Osteocyte (in vitro differentiated cells): ENCODE measurements at regions not wholly inside any gene's neighbourhood (a gene's known extent, or its start where the extent isn't known, plus 50 kb on each side); places are given as distances from the start of the nearest gene placed in this dataset.
"Not testable (repeated sequence)": the region's sequence is repeated elsewhere in the genome, so short reads cannot be mapped to it uniquely, and the experiment has no call there.

Experiments
- DNase-seq: peaks from one replicate; pipeline ENCODE4 v3.0.0; 2021; ENCODE audit warnings: mixed read lengths; ENCODE audit not compliant: unreplicated experiment; ENCODE audit errors: extremely low spot score
- H3K27ac Mint-ChIP-seq: one replicate; pipeline ENCODE4 v1.8.0; 2021; ENCODE audit warnings: mild to moderate bottlenecking, mixed read lengths; ENCODE audit not compliant: unreplicated experiment
- H3K27me3 Mint-ChIP-seq: one replicate; pipeline ENCODE4 v1.8.0; 2021; ENCODE audit warnings: mixed read lengths; ENCODE audit not compliant: unreplicated experiment
- H3K36me3 Mint-ChIP-seq: one replicate; pipeline ENCODE4 v1.8.0; 2021; ENCODE audit warnings: mixed read lengths; ENCODE audit not compliant: unreplicated experiment
- H3K4me1 Mint-ChIP-seq: one replicate; pipeline ENCODE4 v1.8.0; 2021; ENCODE audit warnings: mixed read lengths; ENCODE audit not compliant: unreplicated experiment
- H3K4me3 Mint-ChIP-seq: one replicate; pipeline ENCODE4 v1.8.0; 2021; ENCODE audit warnings: mild to moderate bottlenecking, moderate library complexity, mixed read lengths; ENCODE audit not compliant: unreplicated experiment
- H3K9me3 Mint-ChIP-seq: one replicate; pipeline ENCODE4 v1.8.0; 2021; ENCODE audit warnings: mixed read lengths; ENCODE audit not compliant: unreplicated experiment
- CTCF ChIP-seq: fragments of 200-600 bp; sonication (generic); IDR thresholded peaks from 2 replicates; pipeline ENCODE4 v1.5.0; 2021; ENCODE audit warnings: antibody characterized with exemption, mild to moderate bottlenecking, moderate library complexity

- DNase-seq: no peak
- H3K4me1 Mint-ChIP-seq: no peaks in the 10 kb centered on the region
- H3K36me3 Mint-ChIP-seq: no peaks in the 10 kb centered on the region
- H3K27ac Mint-ChIP-seq: no peak overlapping the region
- no peak for TF ChIP-seq CTCF
- no peaks in the 10 kb centered on the region for H3K27me3 Mint-ChIP-seq
- peaks cover 13% of the 10 kb centered on the region for H3K9me3 Mint-ChIP-seq
- no peak overlapping the region for H3K4me3 Mint-ChIP-seq
Observed at GRCh38 chr7:12827920-12828319, 140.5 kb downstream of the ARL4A start.

GRCh38 chr7:12831024-12831423 lies 143.6 kb downstream of the ARL4A start:
- Mint-ChIP-seq H3K27ac (no peak overlapping the region), H3K4me1 (no peaks in the 10 kb centered on the region), H3K4me3 (no peak overlapping the region), H3K9me3 (peaks cover 13% of the 10 kb centered on the region), H3K27me3 (no peaks in the 10 kb centered on the region), H3K36me3 (peaks cover 3% of the 10 kb centered on the region)
- no peak for TF ChIP-seq CTCF
- DNase-seq: no peak

GRCh38 chr7:12833829-12834228 lies 146.4 kb downstream of the ARL4A start:
- Mint-ChIP-seq H3K4me1 (no peaks in the 10 kb centered on the region), H3K36me3 (peaks cover 3% of the 10 kb centered on the region), H3K9me3 (peaks cover 13% of the 10 kb centered on the region), H3K27me3 (no peaks in the 10 kb centered on the region), H3K4me3 (no peak overlapping the region), H3K27ac (no peak overlapping the region)
- DNase-seq: no peak
- TF ChIP-seq CTCF: no peak

GRCh38 chr7:12834782-12835181 lies 147.3 kb downstream of the ARL4A start:
- Mint-ChIP-seq H3K27me3 (no peaks in the 10 kb centered on the region), H3K4me3 (no peak overlapping the region), H3K27ac (no peak overlapping the region), H3K4me1 (no peaks in the 10 kb centered on the region), H3K9me3 (peaks cover 13% of the 10 kb centered on the region), H3K36me3 (peaks cover 3% of the 10 kb centered on the region)
- no peak for TF ChIP-seq CTCF
- no peak for DNase-seq

- H3K4me1 Mint-ChIP-seq: no peaks in the 10 kb centered on the region
Observed at GRCh38 chr7:12839508-12840153, 152.2 kb downstream of the ARL4A start.

GRCh38 chr7:12844732-12845131 lies 157.3 kb downstream of the ARL4A start:
- H3K9me3 Mint-ChIP-seq: peaks cover 24% of the 10 kb centered on the region
- H3K27me3 Mint-ChIP-seq, H3K4me1 Mint-ChIP-seq, H3K36me3 Mint-ChIP-seq, DNase-seq, H3K4me3 Mint-ChIP-seq, H3K27ac Mint-ChIP-seq: not testable (repeated sequence)

More at GRCh38 chr7:12839508-12840153, 152.2 kb downstream of the ARL4A start:
- peaks cover 4% of the 10 kb centered on the region for H3K36me3 Mint-ChIP-seq
- no peak overlapping the region for H3K4me3 Mint-ChIP-seq
- no peak for TF ChIP-seq CTCF
- peaks cover 21% of the 10 kb centered on the region for H3K9me3 Mint-ChIP-seq
- no peaks in the 10 kb centered on the region for H3K27me3 Mint-ChIP-seq
- DNase-seq: no peak
- no peak overlapping the region for H3K27ac Mint-ChIP-seq
